Activated naive CD8-positive, alpha-beta T cell (primary cell): ENCODE measurements at regions not wholly inside any gene's neighbourhood (a gene's known extent, or its start where the extent isn't known, plus 50 kb on each side); places are given as distances from the start of the nearest gene placed in this dataset.

Experiments used
- H3K27ac Mint-ChIP-seq: one replicate; pipeline ENCODE4 v1.8.0; 2021; ENCODE audit warnings: mixed read lengths
- H3K27me3 Mint-ChIP-seq: one replicate; pipeline ENCODE4 v1.8.0; 2021; ENCODE audit warnings: mixed read lengths
- H3K36me3 Mint-ChIP-seq: one replicate; pipeline ENCODE4 v1.8.0; 2021; ENCODE audit warnings: mixed read lengths
- H3K4me1 Mint-ChIP-seq: one replicate; pipeline ENCODE4 v1.8.0; 2021; ENCODE audit warnings: low read depth, mixed read lengths
- H3K4me3 Mint-ChIP-seq: one replicate; pipeline ENCODE4 v1.8.0; 2021; ENCODE audit warnings: mild to moderate bottlenecking, mixed read lengths
- H3K9me3 Mint-ChIP-seq: one replicate; pipeline ENCODE4 v1.8.0; 2021; ENCODE audit warnings: low read depth, mixed read lengths

DNA sequence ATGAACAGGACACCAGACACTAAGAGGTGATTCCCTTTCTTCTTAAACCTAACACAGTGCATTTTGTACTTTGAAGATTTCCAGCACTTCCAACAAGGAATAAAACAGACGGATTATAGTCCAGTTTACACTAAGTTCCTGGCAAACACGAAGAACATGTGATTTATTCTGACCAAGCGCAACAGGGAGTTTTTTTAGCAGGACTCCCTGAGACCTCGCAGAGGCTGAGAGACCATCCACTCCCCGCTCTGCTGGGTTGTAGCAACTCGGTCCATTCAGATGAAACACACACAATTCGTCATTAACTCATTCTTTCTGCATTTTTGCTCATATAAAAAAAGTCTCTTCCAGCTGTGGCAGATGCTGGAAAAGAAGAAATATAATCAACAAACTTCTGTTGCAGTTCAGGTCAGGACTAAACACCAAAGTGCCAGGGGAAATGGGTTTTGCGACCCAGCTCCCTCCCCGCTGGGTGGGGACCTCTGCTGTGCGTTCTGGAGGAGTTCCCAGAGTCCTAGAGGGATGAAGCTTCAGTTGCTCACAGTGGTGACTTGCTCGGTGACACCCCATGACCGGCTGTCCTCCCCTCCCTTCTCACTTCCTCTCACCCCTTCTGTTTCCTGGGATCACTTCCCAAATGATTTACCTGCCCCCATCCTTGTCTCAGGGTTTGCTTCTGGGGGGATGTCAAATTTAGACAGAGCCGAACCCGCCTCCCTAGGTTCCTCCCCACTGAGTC, 52.5 kb downstream of the KCNF1 start:
- peaks cover 16% of the 10 kb centered on the region for H3K27me3 Mint-ChIP-seq
- H3K4me1 Mint-ChIP-seq: no peaks in the 10 kb centered on the region
- H3K36me3 Mint-ChIP-seq: no peaks in the 10 kb centered on the region
- H3K27ac Mint-ChIP-seq: no peak overlapping the region
- no peak overlapping the region for H3K4me3 Mint-ChIP-seq
- H3K9me3 Mint-ChIP-seq: no peaks in the 10 kb centered on the region

DNA sequence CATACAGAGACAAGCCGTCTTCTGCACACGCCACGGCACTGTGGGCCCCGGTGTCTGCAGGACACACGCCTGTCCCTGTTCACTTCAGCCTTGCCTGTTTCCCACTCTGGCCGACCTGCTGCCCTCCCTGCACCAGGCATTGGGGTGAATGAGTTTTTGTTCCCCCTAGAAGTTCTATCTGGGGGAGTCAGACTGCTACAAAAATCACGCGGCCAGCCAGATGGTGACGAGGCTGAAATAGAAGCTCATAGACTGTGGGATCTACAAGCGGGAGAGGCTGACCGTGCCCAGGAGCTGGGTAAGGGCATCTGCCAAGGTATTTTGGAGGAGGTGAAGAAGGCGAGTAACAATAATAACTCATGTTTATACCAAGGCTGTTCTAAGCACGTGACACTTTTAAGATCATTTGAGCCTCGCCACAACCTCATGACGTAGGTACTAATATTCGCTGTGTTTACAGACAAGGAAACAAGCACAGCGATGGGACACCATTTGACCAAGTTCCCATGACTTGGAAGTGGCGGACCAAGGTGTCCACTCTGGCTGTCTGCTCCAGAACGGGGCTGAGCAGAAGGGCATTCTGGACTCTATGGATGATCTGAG, 53.6 kb downstream of the KCNF1 start:
- H3K9me3 Mint-ChIP-seq: no peaks in the 10 kb centered on the region
- no peak overlapping the region for H3K27ac Mint-ChIP-seq
- no peaks in the 10 kb centered on the region for H3K36me3 Mint-ChIP-seq
- H3K4me3 Mint-ChIP-seq: no peak overlapping the region
- H3K4me1 Mint-ChIP-seq: no peaks in the 10 kb centered on the region
- peaks cover 19% of the 10 kb centered on the region for H3K27me3 Mint-ChIP-seq

DNA sequence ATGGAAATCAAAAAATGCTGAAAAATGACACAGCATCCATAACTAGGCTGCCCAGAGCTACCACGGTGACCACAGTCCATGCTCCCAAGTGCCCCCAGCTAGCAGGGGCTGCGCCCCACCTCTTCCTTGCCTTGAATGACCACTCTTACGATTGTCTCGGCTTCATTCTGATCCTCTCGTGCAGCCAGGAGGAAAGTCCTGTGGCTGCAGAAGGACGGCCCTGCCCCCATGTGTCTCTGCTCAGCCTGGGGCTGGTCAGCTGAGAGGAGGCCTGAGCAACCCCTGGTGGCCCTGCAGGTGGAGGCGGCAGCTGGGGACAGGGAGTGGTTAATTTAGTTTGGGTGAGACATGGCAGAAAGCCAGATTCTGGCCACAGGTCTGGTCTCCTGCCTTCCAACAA, 54.3 kb downstream of the KCNF1 start:
- H3K9me3 Mint-ChIP-seq: no peaks in the 10 kb centered on the region
- no peaks in the 10 kb centered on the region for H3K4me1 Mint-ChIP-seq
- H3K4me3 Mint-ChIP-seq: no peak overlapping the region
- no peaks in the 10 kb centered on the region for H3K36me3 Mint-ChIP-seq
- no peak overlapping the region for H3K27ac Mint-ChIP-seq
- H3K27me3 Mint-ChIP-seq: peaks cover 19% of the 10 kb centered on the region

DNA sequence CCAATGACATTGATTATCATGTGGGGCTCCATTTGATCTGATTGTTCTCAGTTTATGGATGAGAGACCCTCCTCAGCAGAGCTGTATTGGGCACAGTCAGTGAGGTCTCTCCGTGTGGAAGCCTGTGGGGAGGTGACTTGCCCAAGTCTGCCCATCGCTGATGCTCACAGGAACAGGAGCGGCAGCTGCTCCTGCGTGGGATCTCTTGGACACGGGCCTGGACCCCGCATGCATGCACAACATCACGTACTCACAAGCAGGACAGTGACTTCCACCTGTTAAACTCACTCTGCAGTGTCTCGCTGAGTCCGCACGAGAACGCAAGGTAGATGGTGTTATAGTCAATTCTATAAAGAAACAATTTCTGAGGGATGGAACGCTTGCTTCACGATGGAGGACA, 55.0 kb downstream of the KCNF1 start:
- peaks cover 19% of the 10 kb centered on the region for H3K27me3 Mint-ChIP-seq
- H3K36me3 Mint-ChIP-seq: no peaks in the 10 kb centered on the region
- H3K4me3 Mint-ChIP-seq: no peak overlapping the region
- no peaks in the 10 kb centered on the region for H3K4me1 Mint-ChIP-seq
- H3K9me3 Mint-ChIP-seq: no peaks in the 10 kb centered on the region
- no peak overlapping the region for H3K27ac Mint-ChIP-seq

DNA sequence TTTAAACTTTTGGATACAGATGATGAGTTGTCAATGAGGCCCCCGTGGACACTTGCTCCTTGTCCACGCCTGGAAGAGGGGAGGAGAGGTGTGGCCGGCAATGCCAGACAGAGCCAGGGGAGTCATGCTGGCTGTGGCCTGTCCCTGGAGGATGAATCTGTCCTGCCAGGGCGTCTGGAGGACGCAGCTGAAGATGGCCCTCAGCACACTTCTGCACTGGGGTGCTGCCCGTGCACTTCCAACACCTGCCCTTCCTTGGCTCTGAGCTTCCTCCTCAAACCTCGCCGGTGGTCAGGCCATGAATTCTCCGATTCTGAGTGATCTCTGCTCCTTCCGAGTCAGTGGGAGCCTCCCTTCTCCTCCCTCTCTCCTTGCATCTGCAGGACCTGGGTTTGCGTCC, 56.4 kb downstream of the KCNF1 start:
- Mint-ChIP-seq H3K9me3 (no peaks in the 10 kb centered on the region), H3K36me3 (no peaks in the 10 kb centered on the region), H3K27ac (no peak overlapping the region), H3K4me3 (no peak overlapping the region), H3K4me1 (no peaks in the 10 kb centered on the region), H3K27me3 (peaks cover 21% of the 10 kb centered on the region)

DNA sequence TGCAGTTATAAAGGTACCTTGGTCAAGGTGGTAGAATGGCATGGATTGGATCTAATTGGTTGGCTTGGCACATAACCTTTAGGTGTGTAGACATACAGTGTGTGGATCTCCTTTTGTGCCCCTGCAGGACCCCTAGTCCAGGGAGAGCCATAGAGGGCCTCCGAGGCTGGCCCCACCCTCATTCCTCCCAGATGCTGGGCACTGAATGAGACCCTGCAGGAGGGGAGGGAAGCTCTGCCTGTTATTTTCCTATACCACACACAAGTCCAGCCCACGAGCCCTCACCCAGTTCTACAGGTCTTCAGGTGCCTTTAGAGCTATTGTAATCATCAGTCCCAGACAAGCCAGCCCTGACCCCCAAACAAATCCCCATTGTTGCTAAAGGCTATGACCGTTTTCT, 58.9 kb downstream of the KCNF1 start:
- H3K36me3 Mint-ChIP-seq: no peaks in the 10 kb centered on the region
- H3K4me1 Mint-ChIP-seq: no peaks in the 10 kb centered on the region
- H3K27ac Mint-ChIP-seq: no peak overlapping the region
- H3K27me3 Mint-ChIP-seq: peaks cover 7% of the 10 kb centered on the region
- H3K4me3 Mint-ChIP-seq: no peak overlapping the region
- no peaks in the 10 kb centered on the region for H3K9me3 Mint-ChIP-seq

DNA sequence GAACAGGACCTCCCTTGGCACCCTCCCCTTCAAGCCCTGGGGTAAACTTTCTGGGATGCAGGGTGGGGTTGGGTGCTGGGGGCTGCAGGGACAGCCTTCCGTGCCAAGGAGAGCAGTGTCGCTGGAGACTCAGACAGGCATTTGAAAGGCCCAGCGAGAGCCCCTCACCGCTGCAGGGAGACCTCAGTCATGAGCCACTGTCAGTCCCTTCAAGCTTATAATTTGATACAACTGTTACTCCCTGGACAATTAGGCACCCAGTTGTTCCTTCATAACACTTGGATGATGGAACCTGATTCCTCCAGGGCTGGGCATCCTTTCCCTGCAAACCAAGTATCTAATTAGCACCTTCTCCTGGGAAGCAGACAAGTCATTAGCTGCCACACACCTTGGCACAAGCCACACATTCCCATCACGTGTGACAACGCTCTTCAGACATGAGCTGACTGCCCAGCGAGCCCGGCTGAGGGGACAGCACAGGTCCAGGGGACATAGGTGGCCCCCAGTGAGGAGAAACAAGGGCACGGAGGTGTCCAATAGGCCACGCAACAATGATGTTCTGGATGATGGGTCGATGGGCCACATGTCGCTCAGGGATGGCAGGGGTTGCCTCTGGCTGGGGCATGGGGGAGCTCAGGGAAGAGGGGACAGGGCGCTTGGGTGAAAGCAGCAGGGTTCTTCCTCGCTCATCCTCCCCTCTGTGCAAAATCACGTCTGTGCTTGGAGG, 59.6 kb downstream of the KCNF1 start:
- Mint-ChIP-seq H3K4me1 (no peaks in the 10 kb centered on the region), H3K27me3 (peaks cover 7% of the 10 kb centered on the region), H3K9me3 (no peaks in the 10 kb centered on the region), H3K36me3 (no peaks in the 10 kb centered on the region), H3K27ac (no peak overlapping the region), H3K4me3 (no peak overlapping the region)

DNA sequence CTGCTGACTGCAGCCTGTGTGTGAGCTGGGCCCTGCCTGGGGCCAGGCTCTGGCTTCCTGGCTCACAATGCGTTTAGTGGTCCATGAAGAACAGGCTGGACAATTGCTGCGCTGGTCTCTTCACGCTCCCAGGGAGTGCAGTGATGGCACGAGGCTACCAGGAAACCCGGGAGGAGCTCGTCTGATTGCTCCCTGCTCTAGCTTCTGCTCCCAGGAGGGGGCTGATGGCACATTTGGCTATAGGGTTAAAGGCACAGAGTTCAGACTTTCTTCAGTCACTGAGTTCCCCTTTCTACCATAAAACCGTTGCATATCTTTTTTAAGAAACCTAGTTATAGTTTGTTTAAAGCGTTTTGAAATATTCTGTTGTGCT, 60.1 kb downstream of the KCNF1 start:
- H3K27ac Mint-ChIP-seq: no peak overlapping the region
- H3K4me1 Mint-ChIP-seq: no peaks in the 10 kb centered on the region
- H3K4me3 Mint-ChIP-seq: no peak overlapping the region
- H3K9me3 Mint-ChIP-seq: no peaks in the 10 kb centered on the region
- peaks cover 7% of the 10 kb centered on the region for H3K27me3 Mint-ChIP-seq
- H3K36me3 Mint-ChIP-seq: no peaks in the 10 kb centered on the region

DNA sequence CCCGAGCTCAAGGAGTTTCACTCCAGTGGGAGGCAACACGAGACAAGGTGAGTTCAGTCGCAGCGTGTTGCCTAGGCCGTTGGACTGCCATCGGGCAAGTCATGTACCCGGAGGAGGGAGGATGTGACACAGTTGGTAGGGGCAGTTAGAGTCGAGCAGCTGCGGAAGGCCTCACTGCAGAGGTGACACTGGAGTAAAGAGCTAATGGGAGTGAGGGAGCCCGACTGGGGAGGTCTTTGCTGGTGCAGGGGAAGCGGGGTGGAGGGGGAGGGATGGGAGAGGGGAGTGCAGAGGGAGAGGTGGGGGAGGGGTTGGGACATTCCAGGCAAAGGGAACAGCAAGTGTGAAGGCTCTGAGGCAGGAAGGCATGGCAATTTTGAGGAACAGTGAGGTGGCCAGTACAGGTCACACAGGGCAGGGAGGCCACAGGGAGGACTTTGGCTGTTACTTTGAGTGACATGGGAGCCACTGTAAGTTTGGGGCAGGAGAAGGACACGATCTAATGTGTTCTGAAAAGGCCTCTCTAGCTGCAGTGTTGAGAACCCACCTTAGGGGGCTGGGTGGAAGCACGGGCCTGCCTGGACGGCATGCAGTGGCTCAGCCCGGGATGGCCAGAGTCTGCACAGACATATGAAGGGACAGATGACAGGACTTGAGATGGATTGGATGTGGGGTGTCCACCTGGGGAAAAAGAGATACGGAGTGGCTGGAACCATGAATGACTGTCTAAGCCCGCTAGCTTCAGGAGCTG, 61.1 kb downstream of the KCNF1 start:
- Mint-ChIP-seq H3K4me3 (no peak overlapping the region), H3K36me3 (no peaks in the 10 kb centered on the region), H3K27ac (no peak overlapping the region), H3K9me3 (no peaks in the 10 kb centered on the region), H3K4me1 (no peaks in the 10 kb centered on the region), H3K27me3 (peaks cover 7% of the 10 kb centered on the region)

DNA sequence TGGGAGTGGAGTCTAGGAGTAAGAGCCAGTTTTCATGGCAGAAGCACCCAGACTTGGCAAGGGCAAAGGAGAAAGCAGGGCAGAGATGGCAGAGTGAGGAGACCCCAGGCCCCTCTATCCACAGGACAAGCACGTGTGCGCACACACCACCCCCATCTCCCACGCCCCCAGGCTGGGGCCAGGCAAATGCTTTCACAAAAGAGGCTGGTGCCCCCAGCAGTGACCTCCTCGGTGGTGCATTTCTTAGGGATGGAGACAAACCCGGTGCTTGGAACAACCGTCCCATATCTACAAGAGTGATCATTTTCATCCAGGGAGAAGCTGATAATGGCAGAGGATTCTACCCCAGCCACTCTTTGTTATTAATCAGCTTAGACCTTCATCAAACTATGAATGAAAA, 62.0 kb downstream of the KCNF1 start:
- no peaks in the 10 kb centered on the region for H3K36me3 Mint-ChIP-seq
- peaks cover 7% of the 10 kb centered on the region for H3K27me3 Mint-ChIP-seq
- no peak overlapping the region for H3K4me3 Mint-ChIP-seq
- H3K27ac Mint-ChIP-seq: no peak overlapping the region
- no peaks in the 10 kb centered on the region for H3K4me1 Mint-ChIP-seq
- no peaks in the 10 kb centered on the region for H3K9me3 Mint-ChIP-seq

DNA sequence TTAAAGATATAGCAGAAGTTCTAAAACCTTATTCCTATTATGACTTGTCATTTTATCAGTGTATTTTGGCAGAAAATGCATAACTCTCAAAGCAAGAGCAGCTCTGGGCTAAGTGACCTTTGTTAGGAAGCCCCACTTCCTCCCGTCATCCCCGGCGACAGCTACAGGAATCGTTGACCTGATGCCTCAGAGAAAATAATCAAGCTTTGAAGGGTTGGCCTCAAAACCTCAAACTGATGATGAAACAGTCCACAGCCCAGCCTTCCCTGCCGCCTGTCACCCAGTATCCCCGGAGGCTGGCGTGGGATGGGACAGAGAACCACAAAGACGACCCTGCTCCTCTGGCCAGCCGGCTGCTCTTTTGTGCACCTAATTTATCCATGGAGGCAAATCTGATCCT, 65.3 kb downstream of the KCNF1 start:
- H3K36me3 Mint-ChIP-seq: no peaks in the 10 kb centered on the region
- peaks cover 4% of the 10 kb centered on the region for H3K27me3 Mint-ChIP-seq
- no peak overlapping the region for H3K27ac Mint-ChIP-seq
- H3K4me1 Mint-ChIP-seq: no peaks in the 10 kb centered on the region
- no peaks in the 10 kb centered on the region for H3K9me3 Mint-ChIP-seq
- H3K4me3 Mint-ChIP-seq: no peak overlapping the region

DNA sequence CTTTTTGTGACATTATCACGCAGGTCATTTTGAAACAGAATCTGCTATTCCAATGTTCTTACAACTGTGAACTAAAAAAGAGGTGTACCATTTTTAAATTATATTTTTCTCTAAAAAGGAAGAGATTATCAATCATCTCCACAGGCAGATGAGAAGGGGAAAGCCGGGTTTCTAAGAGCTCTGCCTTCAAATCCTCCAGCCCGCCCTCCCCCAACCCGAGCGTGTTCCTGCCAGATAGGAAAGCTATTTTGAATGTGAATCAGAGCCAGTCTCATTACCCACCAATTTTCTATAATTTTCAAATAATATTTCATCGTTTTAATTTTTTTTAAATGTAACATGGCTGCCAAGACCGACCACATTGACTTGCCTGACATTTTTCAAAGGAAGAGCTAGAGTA, 65.9 kb downstream of the KCNF1 start:
- Mint-ChIP-seq H3K4me3 (no peak overlapping the region), H3K27me3 (peaks cover 4% of the 10 kb centered on the region), H3K27ac (no peak overlapping the region), H3K36me3 (no peaks in the 10 kb centered on the region), H3K4me1 (no peaks in the 10 kb centered on the region), H3K9me3 (no peaks in the 10 kb centered on the region)

DNA sequence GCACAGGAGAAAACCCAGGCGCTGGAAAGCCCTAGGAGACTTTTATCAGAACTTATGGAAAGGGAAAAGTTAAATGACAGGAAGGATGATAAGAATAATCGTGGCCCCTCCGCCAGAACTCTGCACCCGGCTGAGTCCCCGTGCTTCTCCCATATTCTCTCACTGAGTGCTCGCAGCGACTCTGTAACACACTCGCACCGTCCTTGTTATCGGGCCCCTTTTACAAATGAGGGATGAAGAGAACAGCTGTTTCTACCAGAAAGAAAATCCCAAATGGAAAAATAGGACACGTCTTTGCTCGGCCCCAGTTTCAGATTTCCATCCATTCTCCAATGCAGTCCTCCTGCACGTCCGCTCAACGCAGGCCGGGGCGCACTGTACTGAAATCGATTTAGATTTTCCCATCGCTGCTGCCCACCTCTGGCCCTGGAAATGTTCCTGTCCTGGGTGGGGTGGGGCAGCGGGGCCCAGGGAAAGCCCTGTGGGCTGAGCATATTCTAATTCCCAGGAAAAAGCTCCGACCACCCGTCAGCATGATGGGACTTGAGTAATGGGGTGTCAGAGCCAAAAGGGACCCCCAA, 66.4 kb downstream of the KCNF1 start:
- no peak overlapping the region for H3K27ac Mint-ChIP-seq
- no peaks in the 10 kb centered on the region for H3K36me3 Mint-ChIP-seq
- H3K4me3 Mint-ChIP-seq: no peak overlapping the region
- H3K9me3 Mint-ChIP-seq: no peaks in the 10 kb centered on the region
- no peaks in the 10 kb centered on the region for H3K4me1 Mint-ChIP-seq
- peaks cover 2% of the 10 kb centered on the region for H3K27me3 Mint-ChIP-seq

DNA sequence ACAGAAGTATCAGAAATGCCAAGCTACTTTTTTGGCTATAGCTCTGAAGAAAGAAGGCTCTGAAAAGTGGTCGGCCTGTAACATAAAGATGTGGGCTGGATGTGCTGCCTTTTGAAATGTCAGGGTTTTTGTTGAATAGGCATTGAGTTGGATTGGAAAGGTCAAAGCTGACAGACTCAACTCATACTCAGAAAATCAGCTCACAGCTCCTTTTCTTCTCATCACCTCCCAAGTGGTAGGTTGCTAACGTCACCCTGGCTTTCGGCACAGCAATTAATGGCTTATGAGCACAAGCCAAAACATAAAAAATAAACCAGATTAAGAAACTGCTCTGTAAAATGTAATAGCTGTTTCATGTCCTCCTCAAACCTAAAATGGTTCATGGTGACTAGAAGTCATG, 68.3 kb downstream of the KCNF1 start:
- no peaks in the 10 kb centered on the region for H3K4me1 Mint-ChIP-seq
- H3K27me3 Mint-ChIP-seq: no peaks in the 10 kb centered on the region
- no peak overlapping the region for H3K4me3 Mint-ChIP-seq
- H3K27ac Mint-ChIP-seq: no peak overlapping the region
- H3K9me3 Mint-ChIP-seq: no peaks in the 10 kb centered on the region
- H3K36me3 Mint-ChIP-seq: no peaks in the 10 kb centered on the region

DNA sequence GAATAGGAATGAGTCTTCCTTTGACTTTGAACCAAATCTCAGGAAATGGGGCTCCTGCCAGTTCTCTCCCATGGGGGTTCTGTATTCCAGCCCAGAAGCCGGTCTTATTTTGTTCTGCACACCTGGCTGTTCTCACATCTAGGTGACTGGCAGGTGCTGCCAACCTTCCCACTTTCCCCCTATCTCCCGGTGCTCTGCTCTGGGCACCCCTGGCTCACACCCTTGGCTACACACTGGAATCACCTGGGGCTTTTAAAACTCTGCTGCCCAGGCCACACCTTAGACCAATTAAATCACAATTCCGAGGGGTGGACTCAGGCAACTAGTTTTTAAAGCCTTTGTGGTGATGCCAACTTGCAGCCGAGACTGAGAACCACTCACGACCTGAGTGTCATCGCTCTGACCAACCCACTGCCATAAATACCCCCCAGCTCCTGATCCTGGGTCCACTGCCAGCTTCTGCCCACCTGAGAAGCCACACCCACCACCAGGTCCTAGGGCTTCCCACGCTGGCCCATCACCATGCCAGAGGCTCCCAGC, 69.2 kb downstream of the KCNF1 start:
- no peak overlapping the region for H3K27ac Mint-ChIP-seq
- no peaks in the 10 kb centered on the region for H3K27me3 Mint-ChIP-seq
- no peak overlapping the region for H3K4me3 Mint-ChIP-seq
- H3K36me3 Mint-ChIP-seq: no peaks in the 10 kb centered on the region
- H3K9me3 Mint-ChIP-seq: no peaks in the 10 kb centered on the region
- no peaks in the 10 kb centered on the region for H3K4me1 Mint-ChIP-seq
